ENCODE measurements at regions not wholly inside any gene's neighbourhood (a gene's known extent, or its start where the extent isn't known, plus 50 kb on each side); places are given as distances from the start of the nearest gene placed in this dataset.

DNA sequence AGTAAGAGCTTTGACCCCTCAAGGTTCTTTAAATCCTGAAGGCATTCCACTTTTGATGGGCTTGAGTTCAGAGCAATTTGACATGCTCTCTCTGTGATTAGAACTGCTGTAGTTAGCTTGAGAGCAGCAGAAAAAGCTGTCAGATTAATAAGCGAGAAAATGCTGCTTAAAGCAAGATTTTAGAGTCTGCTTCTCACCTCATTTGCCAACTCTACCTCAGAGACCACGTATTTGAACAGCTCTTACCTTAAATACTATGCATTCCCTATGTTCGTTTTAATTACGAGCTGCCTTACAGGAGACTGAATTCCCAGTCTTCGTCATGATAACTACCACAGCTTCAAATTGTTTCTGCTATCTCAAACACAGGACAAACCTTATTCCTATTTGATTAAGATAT lies 253.4 kb downstream of the SLITRK6 start:
- TF ChIP-seq, protein P1, sequence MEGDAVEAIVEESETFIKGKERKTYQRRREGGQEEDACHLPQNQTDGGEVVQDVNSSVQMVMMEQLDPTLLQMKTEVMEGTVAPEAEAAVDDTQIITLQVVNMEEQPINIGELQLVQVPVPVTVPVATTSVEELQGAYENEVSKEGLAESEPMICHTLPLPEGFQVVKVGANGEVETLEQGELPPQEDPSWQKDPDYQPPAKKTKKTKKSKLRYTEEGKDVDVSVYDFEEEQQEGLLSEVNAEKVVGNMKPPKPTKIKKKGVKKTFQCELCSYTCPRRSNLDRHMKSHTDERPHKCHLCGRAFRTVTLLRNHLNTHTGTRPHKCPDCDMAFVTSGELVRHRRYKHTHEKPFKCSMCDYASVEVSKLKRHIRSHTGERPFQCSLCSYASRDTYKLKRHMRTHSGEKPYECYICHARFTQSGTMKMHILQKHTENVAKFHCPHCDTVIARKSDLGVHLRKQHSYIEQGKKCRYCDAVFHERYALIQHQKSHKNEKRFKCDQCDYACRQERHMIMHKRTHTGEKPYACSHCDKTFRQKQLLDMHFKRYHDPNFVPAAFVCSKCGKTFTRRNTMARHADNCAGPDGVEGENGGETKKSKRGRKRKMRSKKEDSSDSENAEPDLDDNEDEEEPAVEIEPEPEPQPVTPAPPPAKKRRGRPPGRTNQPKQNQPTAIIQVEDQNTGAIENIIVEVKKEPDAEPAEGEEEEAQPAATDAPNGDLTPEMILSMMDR (IDR thresholded peaks at IDR 0.05), result no peak
- TF ChIP-seq POLR2AphosphoS5 (IDR thresholded peaks at IDR 0.05) (no peak), POLR2A (IDR thresholded peaks at IDR 0.05) (no peak), EP300 (IDR thresholded peaks at IDR 0.05) (no peak)
